CD4-positive, alpha-beta T cell treated with Interleukin-21 for 1 hour (primary cell): ENCODE measurements at regions not wholly inside any gene's neighbourhood (a gene's known extent, or its start where the extent isn't known, plus 50 kb on each side); places are given as distances from the start of the nearest gene placed in this dataset.

ENCODE experiments used
- DNase-seq: peaks from one replicate; pipeline ENCODE4 v3.0.0-alpha.2; 2020

- no peak for DNase-seq
Measured at GRCh38 chr5:143870362-143870761, 58.4 kb downstream of the HMHB1 start.

GRCh38 chr5:143870871-143871632 is 59.1 kb downstream of the HMHB1 start:
- no peak for DNase-seq

GRCh38 chr5:143871672-143872071 is 59.7 kb downstream of the HMHB1 start:
- no peak for DNase-seq

- no peak for DNase-seq
Measured at GRCh38 chr5:143874312-143874711, 62.4 kb downstream of the HMHB1 start.

GRCh38 chr5:143877196-143877595 is 65.2 kb downstream of the HMHB1 start:
- DNase-seq = no peak

- DNase-seq = no peak
Measured at GRCh38 chr5:143878430-143878829, 66.5 kb downstream of the HMHB1 start.

GRCh38 chr5:143879646-143880045 is 67.7 kb downstream of the HMHB1 start:
- DNase-seq = no peak

GRCh38 chr5:143880178-143880577 is 68.2 kb downstream of the HMHB1 start:
- no peak for DNase-seq

- no peak for DNase-seq
Measured at GRCh38 chr5:143882520-143882919, 70.6 kb downstream of the HMHB1 start.

- no peak for DNase-seq
Measured at GRCh38 chr5:143886096-143886495, 74.1 kb downstream of the HMHB1 start.

- no peak for DNase-seq
Measured at GRCh38 chr5:143886651-143887638, 75.0 kb downstream of the HMHB1 start.

GRCh38 chr5:143887903-143888665 is 76.1 kb downstream of the HMHB1 start:
- no peak for DNase-seq

GRCh38 chr5:143888912-143889311 is 77.0 kb downstream of the HMHB1 start:
- no peak for DNase-seq

- no peak for DNase-seq
Measured at GRCh38 chr5:143889986-143890385, 78.0 kb downstream of the HMHB1 start.

- no peak for DNase-seq
Measured at GRCh38 chr5:143890487-143890886, 78.5 kb downstream of the HMHB1 start.

- DNase-seq = no peak
Measured at GRCh38 chr5:143892271-143892670, 80.3 kb downstream of the HMHB1 start.

GRCh38 chr5:143892908-143893307 is 80.9 kb downstream of the HMHB1 start:
- no peak for DNase-seq

GRCh38 chr5:143893638-143894037 is 81.7 kb downstream of the HMHB1 start:
- no peak for DNase-seq

GRCh38 chr5:143896516-143896915 is 84.6 kb downstream of the HMHB1 start:
- DNase-seq = no peak

- no peak for DNase-seq
Measured at GRCh38 chr5:143896966-143897365, 85.0 kb downstream of the HMHB1 start.

GRCh38 chr5:143898381-143898780 is 86.4 kb downstream of the HMHB1 start:
- DNase-seq = peak; percentile 1

GRCh38 chr5:143898916-143899591 is 87.1 kb downstream of the HMHB1 start:
- no peak for DNase-seq

- no peak for DNase-seq
Measured at GRCh38 chr5:143908959-143909358, 97.0 kb downstream of the HMHB1 start.
